CD4-positive, alpha-beta memory T cell (primary cell): ENCODE measurements at regions not wholly inside any gene's neighbourhood (a gene's known extent, or its start where the extent isn't known, plus 50 kb on each side); places are given as distances from the start of the nearest gene placed in this dataset.

Experiments
- CTCF ChIA-PET: fragments of 350-600 bp; sonication (Branson Sonifier 250); formaldehyde crosslinking; loops from one replicate; lab custom pipeline; 2021; ENCODE audit warnings: inconsistent platforms; ENCODE audit not compliant: partially characterized antibody; lab: Charles Lee
- POLR2A ChIA-PET: fragments of 350-600 bp; sonication (Branson Sonifier 250); formaldehyde crosslinking; loops from one replicate; lab custom pipeline; 2021; ENCODE audit not compliant: partially characterized antibody; lab: Charles Lee
- DNase-seq, 5 donors: peaks; one replicate each; pipeline versions ENCODE4 v3.0.0 to v3.0.0-alpha.2; 2020 to 2022; ENCODE audit warnings: mixed read lengths in 1 of 5
- H3K27ac ChIP-seq: one replicate; pipeline ENCODE4 v1.7.0; 2013; ENCODE audit warnings: low read depth, low read length
- H3K27me3 ChIP-seq: 2 replicates; pipeline ENCODE4 v1.7.0; 2013; ENCODE audit warnings: mild to moderate bottlenecking, low read length, moderate library complexity; ENCODE audit not compliant: insufficient read depth
- H3K36me3 ChIP-seq: 2 replicates; pipeline ENCODE4 v1.7.0; 2013; ENCODE audit warnings: mild to moderate bottlenecking, low read length, moderate library complexity; ENCODE audit not compliant: insufficient read depth
- H3K4me1 ChIP-seq: 2 replicates; pipeline ENCODE4 v1.7.0; 2013; ENCODE audit warnings: mild to moderate bottlenecking, low read length, moderate library complexity; ENCODE audit not compliant: insufficient read depth
- H3K4me3 ChIP-seq, 2 donors: one replicate each; pipeline ENCODE4 v1.7.0; 2013; ENCODE audit warnings: low read length in 2 of 2, mild to moderate bottlenecking in 1 of 2
- H3K9me3 ChIP-seq, 2 donors: one replicate each; pipeline ENCODE4 v1.7.0; 2013; ENCODE audit warnings: low read length in 2 of 2, control low read depth in 1 of 2; ENCODE audit not compliant: control insufficient read depth in 1 of 2
- H3K27ac Mint-ChIP-seq, 7 donors: one replicate each; pipeline ENCODE4 v1.8.0; 2020 to 2021; ENCODE audit warnings: mixed read lengths in 7 of 7, mild to moderate bottlenecking in 6 of 7, inconsistent platforms in 3 of 7, moderate library complexity in 3 of 7
- H3K27me3 Mint-ChIP-seq, 2 donors: one replicate each; pipeline ENCODE4 v1.8.0; 2020 to 2021; ENCODE audit warnings: mixed read lengths in 2 of 2
- H3K36me3 Mint-ChIP-seq, 2 donors: one replicate each; pipeline ENCODE4 v1.8.0; 2020 to 2021; ENCODE audit warnings: mixed read lengths in 2 of 2, inconsistent platforms in 1 of 2, mild to moderate bottlenecking in 1 of 2
- H3K4me1 Mint-ChIP-seq, 4 donors: one replicate each; pipeline ENCODE4 v1.8.0; 2020 to 2021; ENCODE audit warnings: mixed read lengths in 4 of 4, mild to moderate bottlenecking in 1 of 4
- H3K4me3 Mint-ChIP-seq, 8 donors: one replicate each; pipeline ENCODE4 v1.8.0; 2020 to 2021; ENCODE audit warnings: mixed read lengths in 8 of 8, mild to moderate bottlenecking in 7 of 8, moderate library complexity in 6 of 8, inconsistent platforms in 3 of 8
- H3K9me3 Mint-ChIP-seq, 8 donors: one replicate each; pipeline ENCODE4 v1.8.0; 2020 to 2021; ENCODE audit warnings: mixed read lengths in 8 of 8, mild to moderate bottlenecking in 5 of 8, inconsistent platforms in 3 of 8, moderate library complexity in 1 of 8
- intact Hi-C: fragments of 100-400 bp; cut with micrococcal nuclease; formaldehyde crosslinking; loops from one replicate; pipeline ENCODE4 v1.15.1; 2023

DNA sequence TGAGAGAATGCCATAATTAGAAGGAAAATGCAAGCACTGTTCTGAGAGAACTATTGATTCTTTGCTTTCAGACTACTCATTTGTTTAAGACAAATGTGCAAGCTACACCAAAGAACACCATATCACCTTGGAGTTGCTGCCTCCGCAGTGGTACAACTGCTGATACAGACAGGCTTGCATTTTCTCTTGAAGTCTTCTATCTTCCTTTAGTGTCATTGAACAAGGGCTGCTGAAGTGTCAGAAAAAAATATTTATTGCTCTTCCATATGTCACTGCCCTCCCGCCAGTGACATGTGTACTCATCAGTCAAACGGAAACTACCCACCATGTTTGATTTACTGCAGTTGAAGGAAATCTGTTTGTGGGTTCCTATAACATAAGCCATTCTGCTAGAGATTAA lies 318.3 kb upstream of the MAGEB18 start:
- Mint-ChIP-seq H3K4me3 (no peak overlapping the region), H3K4me1 (no peaks in the 10 kb centered on the region), H3K27me3 (no peaks in the 10 kb centered on the region), H3K27ac (no peak overlapping the region), H3K36me3 (no peaks in the 10 kb centered on the region), H3K9me3 (peaks cover 0 to 5% (median 0%) of the 10 kb centered on the region in 8 donors)
- CTCF ChIA-PET, result no interaction called here
- POLR2A ChIA-PET, result no interaction called here
- Histone ChIP-seq H3K36me3 (no peaks in the 10 kb centered on the region), H3K27ac (no peak overlapping the region), H3K4me1 (no peaks in the 10 kb centered on the region), H3K4me3 (no peak overlapping the region), H3K27me3 (no peaks in the 10 kb centered on the region), H3K9me3 (no peaks in the 10 kb centered on the region)
- DNase-seq, result no peak
- intact Hi-C loops, result no loop called here

DNA sequence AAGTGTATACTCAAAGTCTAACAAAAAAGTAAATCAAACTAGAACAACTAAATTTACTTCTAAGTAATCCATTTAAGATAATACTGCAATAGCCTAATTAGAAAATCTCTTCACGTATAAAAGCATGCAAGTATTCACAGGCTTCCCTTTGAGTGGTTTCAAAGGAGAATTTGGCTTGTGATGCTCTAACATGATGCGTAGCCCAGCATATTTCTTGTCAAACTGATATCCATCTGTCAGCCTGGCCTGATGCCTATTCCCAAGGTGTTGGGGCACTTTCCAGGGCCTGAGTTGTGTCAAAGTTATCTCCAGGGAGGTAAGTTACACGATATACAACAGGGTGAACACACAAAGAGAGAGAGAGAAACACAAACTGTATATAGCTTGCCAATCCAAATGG lies 287.0 kb upstream of the MAGEB18 start:
- no peaks in the 10 kb centered on the region for H3K27me3 Mint-ChIP-seq
- Histone ChIP-seq H3K36me3 (no peaks in the 10 kb centered on the region), H3K4me3 (no peak overlapping the region), H3K27me3 (no peaks in the 10 kb centered on the region), H3K4me1 (no peaks in the 10 kb centered on the region), H3K27ac (no peak overlapping the region), H3K9me3 (no peaks in the 10 kb centered on the region)
- H3K4me1 Mint-ChIP-seq, result no peaks in the 10 kb centered on the region
- intact Hi-C loops, result no loop called here
- no peak for DNase-seq
- H3K4me3 Mint-ChIP-seq, result no peak overlapping the region
- H3K9me3 Mint-ChIP-seq, result peaks cover 0 to 5% (median 0%) of the 10 kb centered on the region in 8 donors
- POLR2A ChIA-PET, result no interaction called here
- H3K27ac Mint-ChIP-seq, result no peak overlapping the region
- CTCF ChIA-PET, result no interaction called here
- no peaks in the 10 kb centered on the region for H3K36me3 Mint-ChIP-seq

GRCh38 chrX:25853002-25853479 lies 285.1 kb upstream of the MAGEB18 start:
- no peaks in the 10 kb centered on the region for H3K4me1 ChIP-seq
- H3K4me1 Mint-ChIP-seq, result no peaks in the 10 kb centered on the region
- no peak overlapping the region for H3K27ac Mint-ChIP-seq
- H3K9me3 Mint-ChIP-seq, result peaks cover 0 to 4% (median 0%) of the 10 kb centered on the region in 8 donors
- intact Hi-C loops, result no loop called here
- no peaks in the 10 kb centered on the region for H3K36me3 ChIP-seq
- no peaks in the 10 kb centered on the region for H3K9me3 ChIP-seq
- H3K4me3 Mint-ChIP-seq, result no peak overlapping the region
- POLR2A ChIA-PET, result no interaction called here
- CTCF ChIA-PET, result no interaction called here
- H3K36me3 Mint-ChIP-seq, result no peaks in the 10 kb centered on the region
- H3K27ac ChIP-seq, result no peak overlapping the region
- H3K27me3 Mint-ChIP-seq, result no peaks in the 10 kb centered on the region
- H3K4me3 ChIP-seq, result no peak overlapping the region
- H3K27me3 ChIP-seq, result no peaks in the 10 kb centered on the region
- no peak for DNase-seq

DNA sequence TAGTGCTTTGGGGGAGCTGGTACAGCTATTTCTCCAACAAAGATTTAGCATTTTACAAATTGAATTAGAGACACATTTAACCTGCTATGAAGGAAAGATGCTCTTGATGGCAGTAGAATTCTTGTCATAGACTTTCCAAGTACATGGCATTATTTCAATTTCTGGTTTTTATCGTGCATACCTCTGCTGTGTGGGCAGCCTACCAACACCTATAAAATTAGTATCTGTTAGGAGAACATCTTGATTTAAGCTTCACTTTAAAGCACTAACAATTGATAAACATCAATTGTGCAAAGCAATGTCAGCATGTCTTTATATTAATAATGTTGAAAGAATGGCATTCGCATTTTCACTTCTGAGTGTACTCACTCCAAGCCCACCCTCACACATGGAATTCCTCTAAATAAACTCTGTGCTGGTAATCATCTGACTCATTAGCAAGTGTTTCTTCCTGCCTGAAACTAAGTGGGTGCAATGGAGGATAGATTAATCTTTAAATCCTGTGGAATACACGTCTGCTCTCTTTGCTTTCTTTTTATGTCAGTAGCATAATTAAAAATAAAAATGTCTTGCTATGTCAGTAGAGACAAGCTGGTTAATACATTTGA lies 279.8 kb upstream of the MAGEB18 start:
- H3K4me3 Mint-ChIP-seq, result no peak overlapping the region
- H3K36me3 Mint-ChIP-seq, result no peaks in the 10 kb centered on the region
- intact Hi-C loops, result no loop called here
- Histone ChIP-seq H3K4me3 (no peak overlapping the region), H3K36me3 (no peaks in the 10 kb centered on the region), H3K9me3 (no peaks in the 10 kb centered on the region), H3K27ac (no peak overlapping the region), H3K27me3 (no peaks in the 10 kb centered on the region), H3K4me1 (no peaks in the 10 kb centered on the region)
- peaks cover 0 to 9% (median 0%) of the 10 kb centered on the region in 8 donors for H3K9me3 Mint-ChIP-seq
- CTCF ChIA-PET, result no interaction called here
- no peaks in the 10 kb centered on the region for H3K4me1 Mint-ChIP-seq
- POLR2A ChIA-PET, result no interaction called here
- no peaks in the 10 kb centered on the region for H3K27me3 Mint-ChIP-seq
- H3K27ac Mint-ChIP-seq, result no peak overlapping the region
- no peak for DNase-seq

GRCh38 chrX:25860322-25860721 lies 277.8 kb upstream of the MAGEB18 start:
- Mint-ChIP-seq H3K4me1 (no peaks in the 10 kb centered on the region), H3K4me3 (no peak overlapping the region), H3K36me3 (no peaks in the 10 kb centered on the region), H3K27me3 (no peaks in the 10 kb centered on the region), H3K27ac (no peak overlapping the region), H3K9me3 (peaks cover 0 to 5% (median under 1%) of the 10 kb centered on the region in 8 donors)
- Histone ChIP-seq H3K36me3 (no peaks in the 10 kb centered on the region), H3K4me1 (no peaks in the 10 kb centered on the region), H3K9me3 (no peaks in the 10 kb centered on the region), H3K4me3 (no peak overlapping the region), H3K27me3 (no peaks in the 10 kb centered on the region), H3K27ac (no peak overlapping the region)
- intact Hi-C loops, result no loop called here
- ChIA-PET POLR2A (no interaction called here), CTCF (no interaction called here)
- DNase-seq, result no peak

- ChIA-PET CTCF (no interaction called here), POLR2A (no interaction called here)
- no peak for DNase-seq
- H3K4me1 Mint-ChIP-seq, result no peaks in the 10 kb centered on the region
- no peaks in the 10 kb centered on the region for H3K27me3 Mint-ChIP-seq
- no peak overlapping the region for H3K27ac Mint-ChIP-seq
- Histone ChIP-seq H3K4me1 (no peaks in the 10 kb centered on the region), H3K27ac (no peak overlapping the region), H3K27me3 (no peaks in the 10 kb centered on the region), H3K36me3 (no peaks in the 10 kb centered on the region), H3K4me3 (no peak overlapping the region), H3K9me3 (no peaks in the 10 kb centered on the region)
- intact Hi-C loops, result no loop called here
- peaks cover 0 to 5% (median 2%) of the 10 kb centered on the region in 8 donors for H3K9me3 Mint-ChIP-seq
- no peak overlapping the region for H3K4me3 Mint-ChIP-seq
- H3K36me3 Mint-ChIP-seq, result no peaks in the 10 kb centered on the region
Observed at GRCh38 chrX:25869761-25870160, 268.4 kb upstream of the MAGEB18 start.

- Histone ChIP-seq H3K27ac (no peak overlapping the region), H3K4me1 (no peaks in the 10 kb centered on the region), H3K4me3 (no peak overlapping the region), H3K27me3 (no peaks in the 10 kb centered on the region), H3K9me3 (no peaks in the 10 kb centered on the region), H3K36me3 (no peaks in the 10 kb centered on the region)
- no peak overlapping the region for H3K27ac Mint-ChIP-seq
- ChIA-PET CTCF (no interaction called here), POLR2A (no interaction called here)
- DNase-seq, result no peak
- H3K4me3 Mint-ChIP-seq, result no peak overlapping the region
- H3K4me1 Mint-ChIP-seq, result no peaks in the 10 kb centered on the region
- intact Hi-C loops, result no loop called here
- H3K36me3 Mint-ChIP-seq, result no peaks in the 10 kb centered on the region
- no peaks in the 10 kb centered on the region for H3K27me3 Mint-ChIP-seq
- peaks cover 0 to 5% (median under 1%) of the 10 kb centered on the region in 8 donors for H3K9me3 Mint-ChIP-seq
Observed at GRCh38 chrX:25872786-25873185, 265.4 kb upstream of the MAGEB18 start.
